ENCODE measurements at regions not wholly inside any gene's neighbourhood (a gene's known extent, or its start where the extent isn't known, plus 50 kb on each side); places are given as distances from the start of the nearest gene placed in this dataset.

DNA sequence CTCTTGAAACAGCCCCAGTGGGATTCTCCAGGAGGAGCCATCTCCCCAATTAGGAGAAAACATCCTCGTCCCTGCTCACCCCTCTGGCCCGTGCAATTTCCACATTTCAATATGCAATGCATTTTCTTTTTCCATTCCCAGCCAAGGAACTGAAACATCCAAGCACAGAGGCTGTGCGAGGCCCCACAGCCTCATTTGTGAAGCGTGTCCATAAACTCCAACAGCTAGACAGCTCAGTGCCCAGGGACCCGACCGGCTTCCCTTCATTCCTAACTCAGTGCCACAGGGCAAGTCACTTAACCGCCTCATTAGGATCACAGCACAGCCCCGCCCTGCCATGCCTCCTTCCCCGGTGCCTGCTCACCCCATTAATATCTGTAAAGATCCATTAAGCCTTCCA is 204.2 kb upstream of the IGF1R start:
- TF ChIP-seq, protein P1, sequence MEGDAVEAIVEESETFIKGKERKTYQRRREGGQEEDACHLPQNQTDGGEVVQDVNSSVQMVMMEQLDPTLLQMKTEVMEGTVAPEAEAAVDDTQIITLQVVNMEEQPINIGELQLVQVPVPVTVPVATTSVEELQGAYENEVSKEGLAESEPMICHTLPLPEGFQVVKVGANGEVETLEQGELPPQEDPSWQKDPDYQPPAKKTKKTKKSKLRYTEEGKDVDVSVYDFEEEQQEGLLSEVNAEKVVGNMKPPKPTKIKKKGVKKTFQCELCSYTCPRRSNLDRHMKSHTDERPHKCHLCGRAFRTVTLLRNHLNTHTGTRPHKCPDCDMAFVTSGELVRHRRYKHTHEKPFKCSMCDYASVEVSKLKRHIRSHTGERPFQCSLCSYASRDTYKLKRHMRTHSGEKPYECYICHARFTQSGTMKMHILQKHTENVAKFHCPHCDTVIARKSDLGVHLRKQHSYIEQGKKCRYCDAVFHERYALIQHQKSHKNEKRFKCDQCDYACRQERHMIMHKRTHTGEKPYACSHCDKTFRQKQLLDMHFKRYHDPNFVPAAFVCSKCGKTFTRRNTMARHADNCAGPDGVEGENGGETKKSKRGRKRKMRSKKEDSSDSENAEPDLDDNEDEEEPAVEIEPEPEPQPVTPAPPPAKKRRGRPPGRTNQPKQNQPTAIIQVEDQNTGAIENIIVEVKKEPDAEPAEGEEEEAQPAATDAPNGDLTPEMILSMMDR (conservative IDR thresholded peaks at IDR 0.05), result no peak
- no peak for TF ChIP-seq EZH2 (IDR thresholded peaks at IDR 0.05; ENCODE audit: low read depth)
